ENCODE measurements at regions not wholly inside any gene's neighbourhood (a gene's known extent, or its start where the extent isn't known, plus 50 kb on each side); places are given as distances from the start of the nearest gene placed in this dataset.
A peak's percentile ranks its signal among the peaks of the same experiment; 100 is the strongest.
"Not testable (repeated sequence)": the region's sequence is repeated elsewhere in the genome, so short reads cannot be mapped to it uniquely, and the experiment has no call there.

DNA sequence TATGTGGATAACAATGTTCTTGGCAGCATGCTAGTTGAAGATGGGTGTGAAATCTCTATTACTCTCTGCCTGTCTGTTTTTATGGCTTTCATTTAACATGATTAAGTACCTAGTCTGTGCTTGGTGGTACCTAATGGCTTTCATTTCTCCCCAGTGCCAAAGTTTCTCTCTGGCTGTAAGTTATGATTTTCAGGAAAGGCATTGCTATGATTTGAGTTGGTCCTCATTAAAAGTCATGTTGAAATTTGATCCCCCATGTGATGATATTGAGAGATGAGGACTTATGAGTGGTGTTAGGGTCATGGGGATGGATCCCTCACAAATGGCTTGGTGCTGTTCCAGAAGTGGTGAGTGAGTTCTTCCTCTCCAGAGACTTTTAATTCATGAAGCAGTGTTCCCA, 162.4 kb upstream of the IL15 start:
- no peaks in the 10 kb centered on the region for H3K79me2 ChIP-seq (ENCODE audit: insufficient read depth, low read length)
- H3F3A ChIP-seq (ENCODE audit: low read depth): no peaks in the 10 kb centered on the region
- TF ChIP-seq CTCF (conservative IDR thresholded peaks at IDR 0.05; ENCODE audit: low read length) (no peak), EZH2phosphoT487 (IDR thresholded peaks at IDR 0.05; ENCODE audit: borderline replicate concordance) (no peak)
- H3K9me3 ChIP-seq (ENCODE audit: insufficient read depth, low read depth, low read length): no peaks in the 10 kb centered on the region
- no peaks in the 10 kb centered on the region for H3K4me1 ChIP-seq (ENCODE audit: insufficient read depth, low read length, poor library complexity, severe bottlenecking)
- no peaks in the 10 kb centered on the region for H4K20me1 ChIP-seq (ENCODE audit: insufficient read depth, low read length, poor library complexity, severe bottlenecking)
- H3K27me3 ChIP-seq (ENCODE audit: insufficient read depth, low read length, poor library complexity, severe bottlenecking): no peaks in the 10 kb centered on the region
- no peak overlapping the region; the same call in 1 of the 2 replicates for H2AFZ ChIP-seq (ENCODE audit: low read length)
- H3K4me2 ChIP-seq (ENCODE audit: low read depth, low read length, poor library complexity, severe bottlenecking): no peak overlapping the region
- H3K9ac ChIP-seq (ENCODE audit: low read depth, low read length, poor library complexity, severe bottlenecking): no peak overlapping the region
- no peaks in the 10 kb centered on the region for H3K36me3 ChIP-seq (ENCODE audit: insufficient read depth, low read length)
- H3K4me3 ChIP-seq (ENCODE audit: low read length, poor library complexity, severe bottlenecking): no peak overlapping the region
- no peaks in the 10 kb centered on the region for H3K9me2 ChIP-seq (replicated peaks; ENCODE audit: low read depth, low read length)

DNA sequence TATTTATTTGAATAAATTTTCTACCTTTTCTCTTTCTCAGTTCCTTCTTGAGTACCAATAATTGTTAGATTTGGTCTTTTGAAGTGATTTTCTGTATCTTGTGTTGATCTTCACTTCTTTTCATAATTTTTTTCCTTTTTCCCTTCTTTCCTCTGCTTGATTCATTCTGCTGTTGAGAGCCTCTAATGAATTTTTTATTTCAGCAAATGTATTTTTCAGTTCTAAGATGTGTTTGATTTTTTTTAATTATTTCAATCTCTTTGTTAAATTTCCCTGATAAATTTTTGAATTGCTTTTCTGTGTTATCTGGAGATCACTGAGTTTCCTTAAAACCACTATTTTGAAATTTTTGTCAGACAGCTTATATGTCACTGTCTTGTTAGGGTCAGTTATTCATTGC, 155.4 kb upstream of the IL15 start:
- H4K20me1 ChIP-seq (ENCODE audit: insufficient read depth, low read length, poor library complexity, severe bottlenecking): no peaks in the 10 kb centered on the region
- no peak overlapping the region for H3K9ac ChIP-seq (ENCODE audit: low read depth, low read length, poor library complexity, severe bottlenecking)
- peaks cover 5% of the 10 kb centered on the region for H3F3A ChIP-seq (ENCODE audit: low read depth)
- no peak for TF ChIP-seq EZH2phosphoT487 (IDR thresholded peaks at IDR 0.05; ENCODE audit: borderline replicate concordance)
- no peak for TF ChIP-seq CTCF (conservative IDR thresholded peaks at IDR 0.05; ENCODE audit: low read length)
- no peak overlapping the region for H2AFZ ChIP-seq (ENCODE audit: low read length)
- no peak overlapping the region for H3K4me2 ChIP-seq (ENCODE audit: low read depth, low read length, poor library complexity, severe bottlenecking)
- peaks cover 14% of the 10 kb centered on the region for H3K4me1 ChIP-seq (ENCODE audit: insufficient read depth, low read length, poor library complexity, severe bottlenecking)
- H3K27me3 ChIP-seq (ENCODE audit: insufficient read depth, low read length, poor library complexity, severe bottlenecking): no peaks in the 10 kb centered on the region
- peaks cover 30% of the 10 kb centered on the region for H3K9me3 ChIP-seq (ENCODE audit: insufficient read depth, low read depth, low read length)
- H3K79me2 ChIP-seq (ENCODE audit: insufficient read depth, low read length): no peaks in the 10 kb centered on the region
- H3K9me2 ChIP-seq (replicated peaks; ENCODE audit: low read depth, low read length): no peaks in the 10 kb centered on the region
- H3K36me3 ChIP-seq (ENCODE audit: insufficient read depth, low read length): no peaks in the 10 kb centered on the region
- no peak overlapping the region for H3K4me3 ChIP-seq (ENCODE audit: low read length, poor library complexity, severe bottlenecking)

- H2AFZ ChIP-seq (ENCODE audit: low read length); H3K27me3 ChIP-seq (ENCODE audit: insufficient read depth, low read length, poor library complexity, severe bottlenecking); H3K9me2 ChIP-seq (replicated peaks; ENCODE audit: low read depth, low read length): not testable (repeated sequence)
Measured at GRCh38 chr4:141484298-141484697, 152.1 kb upstream of the IL15 start.

DNA sequence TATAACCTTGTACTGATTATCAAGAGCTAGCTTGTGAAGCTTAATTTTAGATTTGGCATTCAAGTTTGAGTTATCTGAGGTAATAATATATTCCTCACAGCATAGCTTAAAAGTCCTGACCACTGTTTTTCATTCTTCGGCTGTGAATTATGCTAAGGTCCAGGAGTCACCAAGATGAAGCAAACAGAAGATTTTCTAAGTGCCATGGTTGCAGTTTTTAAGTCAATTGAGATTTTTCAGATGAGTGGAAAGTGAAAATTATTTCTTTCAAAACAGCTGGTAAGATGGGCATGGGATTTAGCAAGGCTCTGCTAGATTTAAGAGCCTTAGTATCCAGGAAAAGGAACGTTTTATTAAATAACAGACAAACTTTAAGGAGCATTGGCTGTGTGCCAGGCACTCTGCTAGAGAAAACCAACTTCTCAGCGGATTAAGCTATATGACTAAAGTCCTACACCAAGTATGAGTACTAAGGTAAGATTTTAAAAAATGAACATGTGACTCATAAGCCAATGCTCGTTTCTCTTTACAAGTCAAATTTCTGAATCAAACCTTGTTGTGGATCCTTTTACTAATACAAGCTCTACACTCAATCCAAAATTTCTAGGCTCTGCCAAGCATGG, 149.9 kb upstream of the IL15 start:
- Histone ChIP-seq H3F3A (ENCODE audit: low read depth) (peaks cover 5% of the 10 kb centered on the region), H3K9me3 (ENCODE audit: insufficient read depth, low read depth, low read length) (peaks cover 18% of the 10 kb centered on the region; the same call in 1 of the 2 replicates), H3K4me2 (ENCODE audit: low read depth, low read length, poor library complexity, severe bottlenecking) (no peak overlapping the region), H4K20me1 (ENCODE audit: insufficient read depth, low read length, poor library complexity, severe bottlenecking) (no peaks in the 10 kb centered on the region), H2AFZ (ENCODE audit: low read length) (no peak overlapping the region), H3K79me2 (ENCODE audit: insufficient read depth, low read length) (no peaks in the 10 kb centered on the region), H3K4me1 (ENCODE audit: insufficient read depth, low read length, poor library complexity, severe bottlenecking) (peaks cover 15% of the 10 kb centered on the region), H3K36me3 (ENCODE audit: insufficient read depth, low read length) (no peaks in the 10 kb centered on the region), H3K27me3 (ENCODE audit: insufficient read depth, low read length, poor library complexity, severe bottlenecking) (no peaks in the 10 kb centered on the region), H3K9me2 (replicated peaks; ENCODE audit: low read depth, low read length) (no peaks in the 10 kb centered on the region), H3K4me3 (ENCODE audit: low read length, poor library complexity, severe bottlenecking) (no peak overlapping the region), H3K9ac (ENCODE audit: low read depth, low read length, poor library complexity, severe bottlenecking) (no peak overlapping the region)
- TF ChIP-seq EZH2phosphoT487 (IDR thresholded peaks at IDR 0.05; ENCODE audit: borderline replicate concordance): no peak
- no peak for TF ChIP-seq CTCF (conservative IDR thresholded peaks at IDR 0.05; ENCODE audit: low read length)

More at GRCh38 chr4:141484298-141484697, 152.1 kb upstream of the IL15 start:
- Histone ChIP-seq H3K9me3 (ENCODE audit: insufficient read depth, low read depth, low read length) (peaks cover 38% of the 10 kb centered on the region), H3K9ac (ENCODE audit: low read depth, low read length, poor library complexity, severe bottlenecking) (peak overlapping the region; percentile 26), H3K4me1 (ENCODE audit: insufficient read depth, low read length, poor library complexity, severe bottlenecking) (peaks cover 15% of the 10 kb centered on the region), H3K4me3 (ENCODE audit: low read length, poor library complexity, severe bottlenecking) (peak overlapping the region; percentile 54), H3K4me2 (ENCODE audit: low read depth, low read length, poor library complexity, severe bottlenecking) (peak overlapping the region; percentile 61)
- H3F3A ChIP-seq (ENCODE audit: low read depth); H3K79me2 ChIP-seq (ENCODE audit: insufficient read depth, low read length); H4K20me1 ChIP-seq (ENCODE audit: insufficient read depth, low read length, poor library complexity, severe bottlenecking); H3K36me3 ChIP-seq (ENCODE audit: insufficient read depth, low read length): not testable (repeated sequence)

All from Loucy (cell line).